Amniotic epithelial cell (primary cell): ENCODE measurements at regions not wholly inside any gene's neighbourhood (a gene's known extent, or its start where the extent isn't known, plus 50 kb on each side); places are given as distances from the start of the nearest gene placed in this dataset.
"Not testable (repeated sequence)": the region's sequence is repeated elsewhere in the genome, so short reads cannot be mapped to it uniquely, and the experiment has no call there.

ENCODE experiments used
- DNase-seq: peaks from one replicate; pipeline ENCODE4 v3.0.0-alpha.2; 2010; ENCODE audit warnings: low read depth

- DNase-seq, result no peak
Observed at GRCh38 chr3:124043023-124043422, 51.1 kb upstream of the ROPN1 start.

DNA sequence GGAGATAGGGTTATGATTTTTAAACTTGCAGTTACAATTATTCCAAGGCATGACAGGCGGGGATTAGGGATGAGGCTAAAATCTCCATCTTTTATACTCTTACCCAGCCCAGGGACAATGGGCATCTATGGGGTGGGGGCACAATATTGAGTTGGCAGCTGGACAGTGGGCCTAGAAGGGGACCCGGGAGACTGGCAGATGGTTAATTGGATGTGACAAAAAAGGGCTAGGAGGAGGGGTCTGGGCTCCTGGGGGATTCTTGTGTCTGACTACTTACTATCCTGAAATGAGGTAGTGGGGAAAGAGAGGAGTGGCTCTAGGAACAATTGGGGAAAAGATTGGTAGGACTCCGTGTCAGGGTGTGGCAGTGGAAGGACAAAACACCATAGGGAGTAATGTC, 53.0 kb upstream of the ROPN1 start:
- DNase-seq, result no peak

DNA sequence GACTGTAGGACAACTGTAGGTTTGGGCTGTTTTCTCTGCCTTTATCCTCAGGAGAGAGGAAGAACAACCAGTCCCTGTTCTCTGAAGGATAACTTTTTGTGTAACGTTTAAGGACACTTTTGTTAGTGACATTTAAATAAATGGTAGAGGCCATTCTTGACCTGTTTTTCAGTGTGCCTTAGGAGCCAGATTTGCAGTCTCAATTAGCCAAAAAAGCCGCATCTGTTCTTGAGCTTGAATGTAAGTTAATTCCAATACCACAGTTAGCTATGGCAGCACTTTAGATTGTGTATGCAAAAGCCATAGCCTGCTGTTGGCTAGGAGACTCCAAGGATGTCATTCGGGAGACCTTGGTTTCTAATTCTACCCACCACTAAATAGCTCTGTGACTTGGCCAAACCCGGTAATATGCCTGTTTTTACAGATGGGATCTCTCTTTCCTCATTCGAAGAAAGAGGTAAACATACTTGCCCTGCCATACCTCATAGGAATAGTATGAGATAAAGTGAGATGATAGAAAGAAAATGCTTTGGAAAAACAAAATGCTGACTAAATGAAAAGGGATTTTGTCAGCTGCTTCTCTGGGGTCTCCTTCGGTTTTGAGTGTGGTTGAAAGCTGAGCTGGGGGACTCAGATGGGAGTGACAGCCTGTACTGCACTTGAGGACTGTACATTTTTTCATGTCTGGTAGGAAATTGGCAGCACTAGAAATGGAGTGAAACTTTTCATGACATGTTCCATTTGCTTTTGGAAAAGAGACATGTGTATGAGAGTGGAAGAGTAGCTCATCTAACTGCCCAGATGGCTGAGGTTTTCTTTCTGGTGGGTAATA, 57.3 kb upstream of the ROPN1 start:
- DNase-seq, result no peak

DNA sequence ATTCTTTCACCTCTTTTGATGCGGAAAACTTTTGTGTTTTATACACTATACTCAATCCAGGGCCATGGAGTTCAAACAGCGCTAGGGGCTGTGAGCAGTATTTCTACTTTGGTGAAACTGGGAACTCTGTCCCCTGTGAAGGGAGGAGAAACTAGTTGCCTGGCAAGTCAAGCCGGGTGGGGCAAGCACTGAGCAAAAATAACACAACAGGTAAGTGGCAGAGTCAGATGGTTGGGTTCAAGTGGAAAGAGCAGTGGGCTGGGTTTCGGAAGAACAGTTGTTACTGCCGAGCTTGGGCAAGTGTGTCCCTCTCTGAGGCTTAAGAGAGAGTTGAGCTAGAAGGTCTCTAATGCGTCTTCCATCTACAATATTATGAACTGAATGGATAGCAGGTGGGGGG, 59.7 kb upstream of the ROPN1 start:
- no peak for DNase-seq

DNA sequence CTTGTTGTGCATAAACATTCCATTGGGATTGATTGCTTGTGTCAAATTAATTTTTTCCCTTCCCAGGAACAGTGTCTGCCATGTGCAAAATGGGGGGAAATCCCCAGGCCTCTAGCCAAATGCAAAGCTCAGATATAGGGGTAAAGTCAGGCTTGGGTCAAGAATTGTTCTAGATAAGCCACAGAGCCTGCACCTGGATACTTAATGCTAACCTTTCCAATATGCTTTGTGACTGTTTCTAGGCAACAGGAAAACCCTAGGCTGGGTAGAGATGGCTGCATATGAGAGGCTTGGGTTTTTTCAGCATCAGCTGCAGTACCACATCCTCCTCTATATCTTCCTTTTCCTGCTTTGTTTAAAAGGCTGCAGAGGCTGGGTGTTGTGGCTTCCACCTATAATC, 61.9 kb upstream of the ROPN1 start:
- no peak for DNase-seq

DNA sequence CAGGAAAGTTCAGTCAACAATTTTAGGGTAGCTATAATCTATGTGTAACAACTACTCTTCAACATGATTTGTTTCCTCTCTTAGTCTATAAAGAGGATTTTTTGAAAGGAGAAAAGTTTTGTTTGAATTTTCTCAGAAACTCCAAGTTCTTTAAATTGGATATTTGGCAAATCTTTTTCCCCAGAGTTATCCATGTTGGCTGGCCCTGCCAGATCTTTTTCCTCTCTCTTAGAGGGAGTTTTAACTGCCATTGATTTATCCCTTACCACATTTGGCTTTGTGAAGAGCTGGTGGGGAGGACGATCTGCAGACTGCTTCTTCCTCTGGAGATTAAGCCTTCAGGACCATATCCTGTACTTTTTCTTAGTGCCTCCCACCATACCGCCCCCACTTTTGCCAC, 64.9 kb upstream of the ROPN1 start:
- no peak for DNase-seq

DNA sequence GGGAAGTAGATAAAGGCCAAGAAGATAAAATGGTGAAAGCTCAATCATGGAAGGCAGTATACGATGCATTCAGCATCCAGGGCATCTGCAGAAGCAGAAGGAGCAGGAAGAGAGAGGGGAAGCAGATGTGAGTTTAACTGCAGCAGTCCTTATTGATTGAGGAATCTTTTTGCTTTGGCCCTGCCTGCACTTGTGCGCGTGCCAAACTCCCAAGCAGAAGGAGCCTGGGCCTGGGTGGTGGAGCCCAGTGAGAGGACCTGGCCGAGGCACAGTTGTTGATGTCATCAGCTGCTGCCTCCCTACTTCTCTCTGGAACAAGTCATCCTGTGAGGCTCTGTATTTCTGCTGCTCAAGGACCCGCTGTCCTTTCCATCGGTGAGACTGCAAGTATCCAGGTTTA, 65.5 kb upstream of the ROPN1 start:
- DNase-seq, result no peak

DNA sequence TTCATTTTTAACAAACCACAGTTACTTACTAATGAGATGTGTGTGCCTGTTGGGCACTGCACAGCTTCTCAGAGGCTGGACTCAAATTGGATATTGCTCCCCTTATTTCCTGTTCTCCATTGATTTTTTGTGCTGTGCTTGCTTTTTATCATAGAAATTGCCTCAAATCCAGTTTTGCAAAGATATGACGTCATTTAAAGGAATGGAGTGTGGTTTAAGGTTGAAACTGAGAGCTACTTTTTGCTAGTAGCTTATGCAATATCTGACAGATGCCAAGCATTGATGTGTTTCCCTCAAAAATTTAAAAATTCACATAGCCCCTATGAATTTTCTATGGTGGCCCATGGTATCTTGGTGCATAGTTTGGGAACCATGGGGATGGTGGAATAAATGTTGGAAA, 67.7 kb upstream of the ROPN1 start:
- DNase-seq, result peak; percentile 59

- DNase-seq, result no peak
Observed at GRCh38 chr3:124063197-124063909, 71.4 kb upstream of the ROPN1 start.

DNA sequence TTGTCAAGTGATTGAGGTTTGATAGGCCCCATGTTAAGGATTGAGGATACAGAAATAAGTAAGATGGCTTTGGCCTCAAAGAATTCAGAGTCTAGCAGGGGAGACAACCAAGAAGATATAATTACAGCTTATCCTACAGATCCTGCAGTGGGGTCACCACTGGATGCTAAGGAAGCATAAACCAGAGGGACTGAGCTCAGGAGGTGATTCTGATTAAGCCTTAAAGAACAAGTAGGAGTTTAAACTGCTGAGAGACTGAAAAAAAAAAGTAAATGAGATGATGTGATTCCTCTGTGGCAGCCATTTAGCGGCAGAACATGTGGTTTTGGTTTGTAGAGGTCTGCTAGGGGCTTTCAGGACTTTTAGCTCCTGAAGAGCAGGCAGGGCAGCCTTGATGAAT, 72.1 kb upstream of the ROPN1 start:
- DNase-seq, result no peak

DNA sequence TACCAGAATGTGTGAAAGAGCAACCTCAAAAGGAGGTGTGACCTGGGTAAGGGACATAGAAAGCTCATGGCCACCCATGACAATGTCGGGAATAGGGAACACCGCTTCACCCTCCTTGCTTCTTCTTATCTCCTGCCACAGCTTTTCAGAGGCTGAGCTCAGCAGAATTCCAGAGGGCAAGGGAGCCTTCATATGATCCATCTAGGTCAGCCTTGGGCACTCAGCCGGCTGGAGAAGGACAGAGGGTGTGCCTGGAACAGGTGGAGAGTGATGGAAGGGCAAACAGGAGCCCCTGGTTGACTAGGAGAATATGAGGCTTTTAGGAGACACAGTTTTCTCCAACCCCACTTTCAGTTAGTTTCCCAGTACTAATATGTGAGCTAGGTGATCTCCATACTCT, 74.6 kb upstream of the ROPN1 start:
- not testable (repeated sequence) for DNase-seq

DNA sequence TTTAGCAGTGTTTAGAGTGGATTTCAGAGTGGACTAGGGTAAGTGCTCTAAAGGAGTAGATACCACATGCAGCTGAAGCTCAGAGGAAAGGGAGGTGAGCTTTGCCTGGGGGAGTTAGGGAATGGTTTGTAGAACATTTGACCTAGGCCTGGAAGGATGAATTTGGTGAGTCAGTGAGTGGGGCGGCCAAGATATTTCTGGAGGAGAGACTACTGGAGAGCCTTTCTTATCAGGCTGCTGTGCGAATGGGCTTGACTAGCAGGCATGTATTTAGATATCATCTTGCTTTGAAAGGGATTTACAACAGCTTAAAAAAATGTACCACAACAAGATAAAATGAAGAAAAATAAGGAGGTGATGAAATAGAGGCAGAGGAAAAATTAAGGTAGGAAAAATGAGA, 77.8 kb upstream of the ROPN1 start:
- peak; percentile 98 for DNase-seq

DNA sequence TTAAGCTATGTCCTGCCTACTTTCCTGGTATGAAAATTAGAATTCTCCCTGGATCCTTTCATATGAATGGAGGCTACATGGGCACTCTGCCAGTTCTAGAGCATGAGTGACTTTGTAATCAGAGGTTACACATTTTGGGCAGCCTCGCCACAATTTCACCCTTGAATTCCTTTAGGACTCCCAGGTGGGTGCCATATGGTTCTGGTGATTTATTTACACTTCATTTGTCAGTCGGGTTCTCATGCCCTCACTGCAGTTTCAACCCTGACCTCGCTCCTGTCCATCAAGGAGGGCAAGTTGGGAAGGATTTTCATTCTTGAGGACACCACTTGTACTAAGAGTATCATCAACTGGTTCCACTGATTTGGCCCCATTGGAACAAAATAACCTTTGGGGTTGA, 83.2 kb upstream of the ROPN1 start:
- DNase-seq, result not testable (repeated sequence)

- no peak for DNase-seq
Observed at GRCh38 chr3:124075753-124076152, 83.8 kb upstream of the ROPN1 start.

- no peak for DNase-seq
Observed at GRCh38 chr3:124076235-124076634, 84.3 kb upstream of the ROPN1 start.

DNA sequence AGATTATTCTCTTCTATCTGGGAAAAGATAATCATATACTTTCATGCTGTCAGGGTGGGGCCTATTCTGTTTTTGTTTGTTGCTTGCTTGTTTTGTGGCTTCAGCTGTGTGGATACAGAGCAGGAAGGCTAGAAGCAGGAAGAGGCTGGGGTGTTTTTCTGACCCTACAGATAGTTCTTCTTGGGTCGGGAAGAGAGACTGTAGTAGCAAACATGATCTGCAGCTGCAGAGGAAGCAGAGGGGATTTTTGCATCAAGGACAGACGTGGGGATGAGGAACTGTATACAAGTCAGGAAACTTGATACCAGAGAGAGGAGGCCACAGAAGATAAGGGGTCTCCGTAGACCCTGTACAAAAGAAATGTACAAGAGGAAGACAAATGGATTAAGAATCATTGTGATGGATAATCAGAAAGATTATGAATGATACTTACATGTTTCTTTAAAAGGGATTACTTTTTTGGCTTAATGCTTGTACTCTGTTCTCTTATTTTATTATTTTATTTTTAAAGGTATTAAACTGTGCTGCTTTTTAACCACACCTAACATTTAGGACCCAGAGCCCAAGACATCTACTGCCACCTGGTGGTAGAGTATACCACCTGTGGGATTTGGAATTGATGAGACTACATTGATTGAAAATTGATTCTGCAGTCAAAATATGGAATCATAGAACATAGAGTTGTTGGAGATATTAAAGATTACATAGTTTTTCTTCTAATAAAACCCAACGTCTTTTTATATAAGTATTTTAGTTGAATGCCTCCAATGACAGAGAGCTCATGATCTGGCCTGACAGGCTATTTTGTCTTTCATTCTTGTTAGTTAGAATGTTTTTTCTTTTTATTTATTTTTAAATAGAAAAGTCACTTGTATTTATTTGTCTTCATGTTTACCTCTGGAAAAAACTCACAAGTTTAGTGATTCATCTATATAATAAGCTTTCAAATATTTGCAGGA, 87.3 kb upstream of the ROPN1 start:
- DNase-seq, result peak; percentile 28

DNA sequence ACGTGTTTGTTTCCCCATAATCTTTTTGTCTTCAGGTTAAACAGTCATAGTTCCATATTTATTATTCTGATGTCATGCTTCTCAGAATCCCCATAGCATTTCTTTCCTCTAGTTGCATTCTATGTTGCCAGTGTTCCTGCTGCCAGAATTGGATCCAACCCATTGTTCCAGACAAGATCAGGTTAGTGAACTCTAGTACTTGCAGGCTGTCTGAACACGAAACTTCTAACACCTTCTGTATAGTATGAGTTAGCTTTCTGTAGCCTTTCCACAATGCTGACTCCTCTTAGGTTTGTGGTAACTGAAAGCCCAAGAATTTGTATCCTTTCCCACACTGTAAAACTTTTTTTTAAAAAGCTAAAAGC, 88.0 kb upstream of the ROPN1 start:
- no peak for DNase-seq

DNA sequence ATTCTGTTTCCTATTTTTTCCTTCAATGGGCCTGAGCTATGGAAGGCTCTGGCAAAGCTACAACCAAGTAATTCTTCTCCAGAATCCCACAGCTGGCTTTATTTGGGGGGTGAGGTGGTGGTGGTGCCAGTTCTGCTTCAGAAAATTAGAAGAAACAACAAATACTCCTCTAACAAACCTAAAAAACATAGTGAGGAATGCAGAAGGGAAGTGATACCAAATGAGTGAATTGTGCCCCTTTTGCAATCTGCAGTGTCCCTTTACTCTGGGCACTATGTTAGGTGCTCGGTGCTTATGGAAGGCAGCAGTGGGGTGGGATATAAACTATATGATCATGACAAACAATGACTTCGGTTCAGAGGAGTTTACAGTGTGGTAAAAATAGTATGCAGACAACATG, 90.4 kb upstream of the ROPN1 start:
- no peak for DNase-seq

GRCh38 chr3:124084022-124084881, 92.3 kb upstream of the ROPN1 start:
- DNase-seq, result no peak

- DNase-seq, result no peak
Observed at GRCh38 chr3:124088801-124089200, 96.9 kb upstream of the ROPN1 start.

DNA sequence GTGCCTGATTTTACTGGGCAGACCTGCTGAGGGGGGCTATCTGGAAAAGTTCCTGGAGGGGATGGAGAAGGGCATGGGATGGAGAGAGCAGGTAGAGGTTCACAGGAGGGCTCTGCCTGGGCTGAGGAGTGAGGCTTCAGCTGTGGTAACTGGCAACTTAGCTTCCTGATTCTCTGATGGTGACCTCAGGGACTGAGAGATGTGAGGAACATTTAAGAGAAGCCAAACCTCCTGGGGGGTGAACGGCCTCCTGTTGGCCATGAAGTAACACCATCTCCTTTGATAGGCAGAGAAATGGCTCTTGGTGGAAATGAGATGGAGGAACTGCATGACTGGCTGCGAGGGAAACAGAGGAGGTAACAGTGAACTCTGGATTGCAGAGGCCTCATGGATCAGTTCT, 97.3 kb upstream of the ROPN1 start:
- no peak for DNase-seq

- DNase-seq, result no peak
Observed at GRCh38 chr3:124091716-124092115, 99.8 kb upstream of the ROPN1 start.
